ENCODE measurements at regions not wholly inside any gene's neighbourhood (a gene's known extent, or its start where the extent isn't known, plus 50 kb on each side); places are given as distances from the start of the nearest gene placed in this dataset.
"Not testable (repeated sequence)": the region's sequence is repeated elsewhere in the genome, so short reads cannot be mapped to it uniquely, and the experiment has no call there.

DNA sequence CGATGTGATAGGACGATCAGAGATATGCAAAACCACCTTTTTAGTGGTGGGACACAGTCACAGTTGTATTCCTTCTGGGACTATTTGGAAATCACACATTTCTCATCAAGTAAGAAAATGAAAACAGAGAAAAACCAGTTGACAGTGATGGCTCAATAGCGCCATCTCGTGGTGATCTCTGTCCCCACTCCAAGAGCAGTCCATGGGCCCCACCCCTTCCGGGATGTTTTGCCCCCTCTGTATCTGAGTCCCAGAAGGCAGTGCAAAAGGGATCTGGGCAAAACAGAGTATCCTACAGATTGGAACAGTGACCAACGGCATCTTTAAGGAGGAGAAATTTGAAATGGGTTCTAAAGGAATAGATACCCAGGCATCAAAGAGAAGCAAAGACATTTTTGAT lies 155.5 kb downstream of the NPIPA8 start:
- H3K27me3 Mint-ChIP-seq, H3K27ac Mint-ChIP-seq, H3K4me3 Mint-ChIP-seq, H3K4me1 Mint-ChIP-seq, H3K36me3 Mint-ChIP-seq, H3K9me3 Mint-ChIP-seq: not testable (repeated sequence)

DNA sequence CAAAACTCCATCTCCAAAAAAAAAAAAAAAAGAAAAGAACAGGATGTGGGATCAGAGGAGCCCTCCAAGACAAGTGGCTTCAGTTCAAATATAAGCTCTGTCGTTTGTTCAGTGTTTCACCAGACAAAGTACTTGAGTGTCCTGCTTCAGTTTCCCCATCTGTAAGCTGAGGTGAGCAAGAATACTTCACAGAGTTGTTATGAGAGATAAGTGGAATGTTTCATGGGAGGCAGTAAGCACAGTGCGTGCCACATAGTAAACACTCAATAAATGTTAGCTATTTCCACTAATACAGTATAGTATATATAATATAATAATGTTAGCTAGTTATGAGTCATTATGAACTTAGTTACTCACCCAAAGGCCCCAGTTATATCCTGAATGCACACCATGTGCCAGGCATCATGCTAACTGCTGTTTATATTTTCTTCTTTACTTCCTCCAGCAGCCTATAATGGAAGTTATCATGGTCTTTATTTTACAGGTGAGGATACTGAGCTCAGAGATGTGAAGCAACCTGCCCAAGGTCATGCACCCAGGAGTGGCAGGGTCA lies 162.5 kb downstream of the NPIPA8 start:
- H3K9me3 Mint-ChIP-seq, H3K4me3 Mint-ChIP-seq, H3K27me3 Mint-ChIP-seq, H3K4me1 Mint-ChIP-seq, H3K27ac Mint-ChIP-seq, H3K36me3 Mint-ChIP-seq: not testable (repeated sequence)

DNA sequence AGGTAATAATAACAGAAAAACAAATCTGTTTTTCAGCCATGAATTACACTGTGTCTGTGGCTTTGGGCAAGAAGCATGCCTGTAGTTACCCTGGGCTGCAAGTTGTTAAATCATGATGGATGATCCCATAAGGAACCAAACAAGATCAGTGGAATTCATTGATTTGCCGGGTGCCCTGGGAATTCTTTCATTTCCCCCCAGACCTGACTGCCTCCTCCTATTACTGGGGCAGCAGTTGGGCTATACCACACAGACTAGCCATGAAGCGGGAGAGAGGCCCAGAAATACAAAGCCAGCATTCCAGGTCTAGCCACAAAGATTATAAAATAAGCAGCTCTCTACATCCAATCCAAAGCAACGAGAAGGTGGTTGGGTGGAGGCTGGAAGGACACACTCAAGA lies 174.2 kb downstream of the NPIPA8 start:
- H3K27ac Mint-ChIP-seq, H3K27me3 Mint-ChIP-seq, H3K9me3 Mint-ChIP-seq, H3K36me3 Mint-ChIP-seq, H3K4me1 Mint-ChIP-seq, H3K4me3 Mint-ChIP-seq: not testable (repeated sequence)

DNA sequence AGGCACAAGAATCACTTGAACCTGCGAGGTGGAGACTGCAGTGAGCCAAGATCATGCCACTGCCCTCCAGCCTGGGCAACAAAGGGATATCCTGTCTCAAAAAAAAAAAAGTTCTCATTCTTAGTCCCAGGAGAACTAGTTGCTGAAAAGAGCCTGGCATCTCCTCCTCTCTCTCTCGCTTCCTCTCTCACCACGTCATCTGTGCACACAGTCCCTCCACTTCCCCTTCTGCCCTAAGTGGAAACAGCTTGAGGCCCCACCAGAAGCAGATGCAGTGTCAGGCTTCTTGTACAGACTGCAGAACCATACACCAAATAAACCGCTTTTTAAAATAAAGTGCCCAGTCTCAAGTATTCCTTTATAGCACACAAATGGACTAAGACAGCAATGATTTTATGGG lies 175.3 kb downstream of the NPIPA8 start:
- H3K27me3 Mint-ChIP-seq, H3K4me1 Mint-ChIP-seq, H3K9me3 Mint-ChIP-seq, H3K36me3 Mint-ChIP-seq, H3K27ac Mint-ChIP-seq, H3K4me3 Mint-ChIP-seq: not testable (repeated sequence)

DNA sequence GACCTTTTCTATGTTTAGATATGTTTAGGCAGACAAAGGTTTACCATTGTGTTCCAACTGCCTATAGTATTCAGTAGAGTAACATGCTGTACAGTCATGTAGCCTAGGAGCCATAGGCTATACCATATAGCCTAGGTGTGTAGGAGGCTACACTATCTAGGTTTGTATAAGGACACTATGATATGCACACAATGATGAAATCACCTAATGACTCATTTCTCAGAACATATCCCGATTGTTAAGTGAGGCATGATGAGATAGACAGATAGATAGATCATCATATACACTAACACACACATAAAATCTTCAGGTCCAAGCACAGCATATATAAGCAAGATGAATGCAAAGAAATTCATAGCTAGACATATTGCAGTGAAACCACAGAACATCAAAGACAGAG lies 177.4 kb downstream of the NPIPA8 start:
- not testable (repeated sequence) for H3K36me3 Mint-ChIP-seq, H3K27me3 Mint-ChIP-seq, H3K4me3 Mint-ChIP-seq, H3K4me1 Mint-ChIP-seq, H3K27ac Mint-ChIP-seq, H3K9me3 Mint-ChIP-seq

DNA sequence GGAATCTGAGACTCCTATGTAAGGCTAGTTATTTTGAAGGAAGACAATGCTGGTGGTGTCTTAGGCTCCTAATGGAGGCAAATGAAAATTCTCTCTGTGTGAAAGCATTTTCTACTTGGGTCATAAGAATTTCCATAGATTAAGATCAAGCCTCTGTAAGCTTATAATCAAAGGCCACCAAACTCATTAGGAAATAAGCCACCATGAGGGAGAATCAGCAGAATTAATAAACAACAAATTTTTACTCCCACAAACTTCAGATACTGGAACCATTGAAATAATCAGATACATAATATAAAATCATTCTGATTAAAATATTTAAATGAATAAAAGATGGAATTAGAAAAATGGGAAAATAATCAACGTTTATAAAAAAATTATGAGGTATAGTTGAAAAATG lies 178.7 kb downstream of the NPIPA8 start:
- not testable (repeated sequence) for H3K36me3 Mint-ChIP-seq, H3K4me1 Mint-ChIP-seq, H3K4me3 Mint-ChIP-seq, H3K27me3 Mint-ChIP-seq, H3K9me3 Mint-ChIP-seq, H3K27ac Mint-ChIP-seq

DNA sequence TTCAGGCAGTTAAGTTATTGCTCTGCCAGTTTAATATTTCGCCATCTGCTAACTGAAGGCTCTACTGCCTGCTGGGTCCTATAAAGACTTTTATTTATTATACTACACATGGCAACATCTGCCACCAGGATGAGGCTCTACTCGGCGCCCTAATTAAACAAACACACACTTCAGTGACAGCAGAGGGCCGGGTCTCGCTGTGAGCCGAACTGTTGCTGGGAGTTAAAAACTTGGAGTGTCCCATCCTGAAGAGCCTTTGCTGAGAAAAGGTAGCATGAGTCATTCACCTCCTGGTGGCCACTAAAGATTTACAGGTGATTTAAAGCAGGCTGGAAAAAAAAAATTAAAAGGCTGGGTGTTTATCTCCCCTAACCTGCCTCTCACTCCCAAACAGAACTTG lies 183.7 kb downstream of the NPIPA8 start:
- H3K27me3 Mint-ChIP-seq, H3K27ac Mint-ChIP-seq, H3K36me3 Mint-ChIP-seq, H3K4me3 Mint-ChIP-seq, H3K9me3 Mint-ChIP-seq, H3K4me1 Mint-ChIP-seq: not testable (repeated sequence)

DNA sequence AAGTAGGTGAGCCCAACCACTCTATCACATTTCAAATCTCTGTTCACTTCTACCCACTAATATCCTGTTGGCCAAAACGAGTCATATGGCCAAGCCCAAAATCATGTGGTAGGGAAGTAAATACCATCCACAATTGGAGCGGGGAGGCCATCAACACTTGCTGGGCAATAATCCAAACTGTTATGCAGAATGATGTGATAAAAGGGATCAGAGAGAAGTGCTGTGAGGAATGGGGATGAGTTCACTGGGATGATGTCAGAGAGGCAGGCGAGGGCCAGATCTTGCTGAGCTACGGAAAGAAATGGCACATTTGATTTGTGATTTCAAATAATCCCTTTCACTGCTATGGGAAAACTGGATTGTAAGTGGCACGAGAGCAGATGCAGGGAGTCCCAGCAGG lies 188.4 kb downstream of the NPIPA8 start:
- not testable (repeated sequence) for H3K36me3 Mint-ChIP-seq, H3K9me3 Mint-ChIP-seq, H3K4me3 Mint-ChIP-seq, H3K27ac Mint-ChIP-seq, H3K4me1 Mint-ChIP-seq, H3K27me3 Mint-ChIP-seq

DNA sequence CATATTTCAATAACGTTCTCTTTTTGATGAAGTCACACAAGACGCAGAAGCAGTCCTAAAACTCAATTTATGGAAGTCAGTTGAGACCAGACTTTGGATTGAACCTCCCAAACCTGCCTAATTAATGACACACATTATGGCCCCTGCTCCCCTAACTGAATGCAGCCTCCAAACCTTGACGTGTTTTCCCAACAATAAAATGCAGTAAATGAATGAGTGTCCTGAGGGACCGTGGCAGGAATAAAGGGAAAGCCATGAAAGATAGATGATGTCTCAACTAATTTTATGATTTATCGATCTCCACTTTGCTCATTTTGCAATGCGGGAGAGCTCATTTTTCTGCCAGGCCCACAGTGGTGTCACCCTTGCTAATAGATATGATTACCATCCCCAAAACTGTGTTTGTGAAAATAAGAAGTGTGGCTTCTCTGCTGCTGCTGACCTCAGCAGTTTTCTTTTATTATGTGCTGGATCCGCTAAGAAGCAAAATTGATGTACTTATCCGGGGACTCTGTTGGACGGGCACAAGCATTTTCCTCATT lies 189.9 kb downstream of the NPIPA8 start:
- not testable (repeated sequence) for H3K9me3 Mint-ChIP-seq, H3K27me3 Mint-ChIP-seq, H3K27ac Mint-ChIP-seq, H3K36me3 Mint-ChIP-seq, H3K4me3 Mint-ChIP-seq, H3K4me1 Mint-ChIP-seq

DNA sequence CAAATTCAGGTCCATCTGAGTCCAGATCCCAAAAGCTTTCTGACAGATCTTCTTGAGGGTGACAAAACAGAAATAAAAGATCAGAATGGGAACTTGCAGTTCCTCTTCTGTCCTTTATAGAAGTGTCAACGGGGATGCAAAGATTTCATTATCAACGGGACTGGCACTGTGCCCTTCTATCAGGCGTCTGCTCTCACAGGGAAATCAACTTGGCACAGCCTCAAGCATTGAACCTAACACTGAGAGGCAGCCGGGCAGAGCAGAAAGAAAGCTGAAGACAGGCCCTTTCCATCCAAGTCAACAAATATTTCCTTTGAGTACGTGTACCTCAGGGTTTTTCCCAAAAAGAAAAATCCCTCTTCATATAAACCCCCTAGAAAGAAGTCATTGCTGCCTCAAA lies 194.5 kb downstream of the NPIPA8 start:
- H3K36me3 Mint-ChIP-seq, H3K4me3 Mint-ChIP-seq, H3K27me3 Mint-ChIP-seq, H3K9me3 Mint-ChIP-seq, H3K27ac Mint-ChIP-seq, H3K4me1 Mint-ChIP-seq: not testable (repeated sequence)

DNA sequence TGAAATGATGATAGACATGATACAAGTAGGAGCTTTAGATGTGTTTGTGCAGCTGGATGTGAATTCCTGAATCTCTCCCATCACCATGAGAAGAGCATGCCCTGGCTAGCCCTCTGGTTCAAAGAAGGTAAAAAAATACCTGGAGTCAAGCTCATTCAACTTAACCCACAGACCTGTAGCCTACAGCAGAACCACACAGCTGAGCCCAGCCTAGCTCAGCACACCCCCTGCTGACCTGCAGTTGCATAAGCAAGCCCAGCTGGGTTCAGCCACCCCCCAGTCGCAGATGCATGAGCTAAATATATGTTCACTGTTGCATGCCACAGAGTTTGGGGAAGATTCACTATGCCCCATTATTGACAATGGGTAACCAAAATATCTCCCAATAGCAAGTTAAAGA lies 200.2 kb downstream of the NPIPA8 start:
- not testable (repeated sequence) for H3K36me3 Mint-ChIP-seq, H3K9me3 Mint-ChIP-seq, H3K27me3 Mint-ChIP-seq, H3K27ac Mint-ChIP-seq, H3K4me3 Mint-ChIP-seq, H3K4me1 Mint-ChIP-seq

DNA sequence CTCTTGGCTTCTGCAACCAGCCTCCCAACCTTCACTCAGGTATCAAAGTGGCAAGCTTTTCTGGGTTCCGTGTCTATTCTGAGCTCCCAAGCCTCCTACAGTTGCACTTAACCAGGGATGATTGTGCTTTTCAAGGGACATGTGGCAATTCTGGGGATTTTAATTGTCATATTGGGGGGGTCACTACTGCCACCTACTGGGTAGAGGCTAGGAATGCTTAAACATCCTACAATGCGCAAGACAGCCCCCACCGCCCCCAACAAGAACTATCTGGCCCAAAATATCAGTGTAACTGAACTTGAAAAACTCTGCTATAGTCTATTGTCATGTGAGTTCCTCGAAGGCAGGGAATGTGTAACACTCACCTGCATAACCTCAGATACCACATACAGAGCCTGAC lies 201.5 kb downstream of the NPIPA8 start:
- H3K9me3 Mint-ChIP-seq, H3K27me3 Mint-ChIP-seq, H3K27ac Mint-ChIP-seq, H3K4me1 Mint-ChIP-seq, H3K36me3 Mint-ChIP-seq, H3K4me3 Mint-ChIP-seq: not testable (repeated sequence)

DNA sequence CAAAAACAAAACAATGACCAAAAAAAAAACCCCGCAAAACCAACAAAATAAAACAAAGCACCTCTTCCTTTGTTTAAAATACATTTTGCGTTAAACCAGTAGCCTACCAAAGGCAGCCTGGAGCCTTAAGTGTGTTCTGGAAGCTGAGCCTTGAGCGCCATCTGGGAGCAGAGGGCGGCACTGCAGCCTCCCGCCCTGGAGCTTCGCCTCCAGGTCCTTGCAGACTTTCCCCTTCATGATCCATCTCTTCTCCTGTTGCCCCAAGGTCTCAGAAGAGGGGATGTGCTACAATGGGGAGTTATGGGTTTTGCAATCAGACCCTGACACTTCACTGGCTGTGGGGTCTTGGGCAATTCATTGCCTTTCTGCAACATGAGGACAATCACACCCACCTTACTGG lies 204.9 kb downstream of the NPIPA8 start:
- H3K27ac Mint-ChIP-seq, H3K27me3 Mint-ChIP-seq, H3K36me3 Mint-ChIP-seq, H3K9me3 Mint-ChIP-seq, H3K4me1 Mint-ChIP-seq, H3K4me3 Mint-ChIP-seq: not testable (repeated sequence)

DNA sequence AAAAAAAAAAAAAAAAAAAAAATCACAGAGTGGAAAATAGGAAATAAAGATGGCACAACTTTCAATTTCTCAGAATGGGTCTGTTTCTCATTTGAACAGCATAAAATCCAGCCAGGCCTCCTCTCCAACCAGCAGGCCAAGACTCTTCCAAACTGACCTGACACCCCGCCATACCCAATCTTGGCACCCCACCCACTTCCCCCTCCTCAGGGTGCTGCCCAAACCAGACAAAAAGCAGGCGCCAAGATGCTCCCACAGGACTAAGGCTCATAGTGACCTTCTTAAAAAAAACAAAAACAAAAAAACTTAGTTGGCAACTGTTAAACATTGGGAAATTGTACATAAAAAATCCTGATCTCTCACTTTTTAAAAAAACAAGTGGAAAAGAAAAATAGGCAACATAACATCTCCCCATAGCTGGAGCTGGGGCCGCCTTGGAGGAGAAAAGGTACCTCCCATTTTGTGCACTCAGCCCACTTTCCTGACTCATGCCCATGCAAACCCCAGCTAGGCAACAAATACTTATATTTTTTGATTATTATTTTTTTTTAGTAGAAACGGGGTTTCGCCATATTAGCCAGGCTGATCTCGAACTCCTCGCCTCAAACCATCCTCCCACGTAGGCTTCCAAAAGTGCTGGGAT lies 205.9 kb downstream of the NPIPA8 start:
- H3K4me3 Mint-ChIP-seq, H3K27ac Mint-ChIP-seq, H3K27me3 Mint-ChIP-seq, H3K4me1 Mint-ChIP-seq, H3K36me3 Mint-ChIP-seq, H3K9me3 Mint-ChIP-seq: not testable (repeated sequence)

DNA sequence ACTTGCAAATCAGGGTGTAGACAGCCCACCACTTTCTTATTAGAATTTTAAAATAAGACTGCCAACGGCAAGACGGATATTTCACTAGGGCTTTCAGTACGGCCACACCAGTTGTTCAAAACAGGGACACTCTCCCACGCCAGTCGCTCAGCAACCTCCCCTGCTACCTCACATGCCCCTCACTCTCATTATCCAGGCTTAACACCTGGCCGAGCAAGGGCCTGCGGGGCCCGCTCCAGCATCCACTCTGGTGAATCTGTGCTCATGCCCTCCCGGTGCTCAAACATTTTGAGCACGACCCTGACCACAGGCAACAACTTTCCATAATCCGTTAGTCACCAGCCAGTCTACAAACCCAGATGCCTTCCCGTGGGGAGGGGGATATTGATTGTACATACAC lies 209.5 kb downstream of the NPIPA8 start:
- not testable (repeated sequence) for H3K4me1 Mint-ChIP-seq, H3K36me3 Mint-ChIP-seq, H3K9me3 Mint-ChIP-seq, H3K4me3 Mint-ChIP-seq, H3K27me3 Mint-ChIP-seq, H3K27ac Mint-ChIP-seq

DNA sequence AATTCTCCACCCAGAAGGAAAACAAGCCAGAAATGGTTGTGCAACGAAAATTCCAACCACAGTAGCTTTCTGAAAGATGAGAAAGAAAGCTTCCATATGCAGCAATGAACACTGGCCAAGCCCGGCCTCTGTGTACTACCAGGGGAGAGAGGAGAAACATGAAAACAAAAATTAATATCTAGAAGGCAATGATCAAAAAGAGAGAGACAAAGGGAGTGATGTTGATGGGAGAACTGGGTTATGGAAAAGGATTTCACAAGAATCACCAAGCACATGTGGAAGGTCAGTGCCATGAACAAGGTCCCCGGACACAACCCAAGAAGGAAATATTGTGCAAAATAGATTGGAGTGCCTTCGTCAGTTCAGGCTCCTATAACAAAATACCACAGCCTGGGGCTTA lies 217.4 kb downstream of the NPIPA8 start:
- not testable (repeated sequence) for H3K4me3 Mint-ChIP-seq, H3K9me3 Mint-ChIP-seq, H3K36me3 Mint-ChIP-seq, H3K4me1 Mint-ChIP-seq, H3K27ac Mint-ChIP-seq, H3K27me3 Mint-ChIP-seq

DNA sequence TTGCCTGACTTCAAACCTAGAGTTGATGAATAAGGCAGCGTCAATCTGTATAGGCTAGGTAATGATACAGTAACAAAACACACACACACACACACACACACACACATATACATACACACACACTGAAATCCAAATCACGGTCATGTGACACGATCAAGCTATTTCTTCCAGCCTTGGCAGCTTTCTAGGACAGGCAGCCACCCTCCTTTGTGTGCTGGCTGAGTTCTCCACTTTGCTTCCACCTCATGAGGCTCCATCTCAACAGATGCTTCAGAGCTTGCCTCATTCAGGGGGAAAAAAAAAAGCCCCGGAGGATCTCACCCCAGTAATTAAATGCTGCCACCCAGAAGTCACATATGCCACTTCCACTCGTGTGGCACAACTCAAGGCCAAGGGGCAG lies 217.9 kb downstream of the NPIPA8 start:
- not testable (repeated sequence) for H3K4me1 Mint-ChIP-seq, H3K4me3 Mint-ChIP-seq, H3K36me3 Mint-ChIP-seq, H3K27ac Mint-ChIP-seq, H3K9me3 Mint-ChIP-seq, H3K27me3 Mint-ChIP-seq

Data from IgD-negative memory B cell (primary cell).